PC-3 (cell line): ENCODE measurements at regions not wholly inside any gene's neighbourhood (a gene's known extent, or its start where the extent isn't known, plus 50 kb on each side); places are given as distances from the start of the nearest gene placed in this dataset.

ENCODE experiments used
- ATAC-seq: fragments of 200-7000 bp; cut with Tn5 transposase; 2 replicates; pipeline ENCODE4 v1.9.1; 2020; ENCODE audit warnings: mild to moderate bottlenecking, moderate library complexity
- BruUV-seq: library from RNA; stranded (reverse); fragments of 400-500 nt; replicated peaks from 2 replicates; lab custom pipeline; 2021; lab: Mats Ljungman, UMichigan
- CTCF ChIA-PET: fragments of 300-600 bp; sonication (Branson Sonifier 250); formaldehyde crosslinking; loops from one replicate; lab custom pipeline; 2022; ENCODE audit warnings: antibody characterized with exemption; lab: Charles Lee
- POLR2A ChIA-PET: fragments of 300-600 bp; sonication (Branson Sonifier 250); formaldehyde crosslinking; loops from one replicate; lab custom pipeline; 2022; ENCODE audit warnings: antibody characterized with exemption; ENCODE audit not compliant: unreplicated experiment; lab: Charles Lee
- DNase-seq: peaks from one replicate; pipeline ENCODE4 v3.0.0-alpha.2; 2015
- H2AFZ ChIP-seq: fragments of 300-600 bp; sonication (generic); 2 replicates; pipeline ENCODE4 v1.6.0; 2016; ENCODE audit warnings: antibody characterized with exemption, low read length
- H3F3A ChIP-seq: fragments of 300-600 bp; sonication (generic); one replicate; pipeline ENCODE4 v1.6.0; 2017; ENCODE audit warnings: antibody characterized with exemption, low read length, control low read depth, mild to moderate bottlenecking; ENCODE audit not compliant: unreplicated experiment
- H3K27ac ChIP-seq: fragments of 300-600 bp; sonication (generic); 2 replicates; pipeline ENCODE4 v1.5.1; 2016; ENCODE audit warnings: mild to moderate bottlenecking, low read length
- H3K27me3 ChIP-seq: fragments of 300-600 bp; sonication (generic); 2 replicates; pipeline ENCODE4 v1.6.1; 2016; ENCODE audit warnings: low read length, mixed read lengths
- H3K36me3 ChIP-seq: fragments of 300-600 bp; sonication (generic); 2 replicates; pipeline ENCODE4 v1.6.1; 2016; ENCODE audit warnings: low read depth, mixed run types, low read length, mixed read lengths
- H3K4me1 ChIP-seq: fragments of 300-600 bp; sonication (generic); 2 replicates; pipeline ENCODE4 v1.5.1; 2016; ENCODE audit warnings: low read length; ENCODE audit not compliant: insufficient read depth
- H3K4me2 ChIP-seq: fragments of 300-600 bp; sonication (generic); 2 replicates; pipeline ENCODE4 v1.6.0; 2016; ENCODE audit warnings: low read length
- H3K4me3 ChIP-seq: fragments of 300-600 bp; sonication (generic); 2 replicates; pipeline ENCODE4 v1.5.1; 2016; ENCODE audit warnings: mild to moderate bottlenecking, low read length, mixed read lengths
- H3K79me2 ChIP-seq: fragments of 300-600 bp; sonication (generic); 2 replicates; pipeline ENCODE4 v1.6.1; 2017; ENCODE audit warnings: low read length, mixed read lengths
- H3K9ac ChIP-seq: fragments of 300-600 bp; sonication (generic); 2 replicates; pipeline ENCODE4 v1.6.0; 2016; ENCODE audit warnings: mild to moderate bottlenecking, low read length
- H3K9me2 ChIP-seq: fragments of 300-600 bp; sonication (generic); replicated peaks from 2 replicates; pipeline ENCODE4 v1.6.1; 2016; ENCODE audit warnings: mixed run types, low read length, mixed read lengths
- H3K9me3 ChIP-seq: fragments of 300-600 bp; sonication (generic); 2 replicates; pipeline ENCODE4 v1.6.1; 2016; ENCODE audit warnings: low read length, mixed read lengths
- H4K20me1 ChIP-seq: fragments of 300-600 bp; sonication (generic); 2 replicates; pipeline ENCODE4 v1.6.1; 2016; ENCODE audit warnings: low read length, mixed read lengths
- CTCF ChIP-seq: fragments of 300-600 bp; sonication (generic); conservative IDR thresholded peaks from 2 replicates; pipeline ENCODE4 v1.5.1; 2017; ENCODE audit warnings: antibody characterized with exemption, low read depth, mild to moderate bottlenecking, low read length
- EZH2 ChIP-seq: fragments of 300-600 bp; sonication (generic); IDR thresholded peaks from one replicate; pipeline ENCODE4 v1.6.1; 2017; ENCODE audit warnings: antibody characterized with exemption, mild to moderate bottlenecking, low read length; ENCODE audit not compliant: unreplicated experiment
- EZH2phosphoT487 ChIP-seq: fragments of 300-600 bp; sonication (generic); IDR thresholded peaks from 2 replicates; pipeline ENCODE4 v1.6.1; 2018; ENCODE audit warnings: mild to moderate bottlenecking, antibody characterized with exemption, low read length, borderline replicate concordance
- intact Hi-C: fragments of 100-400 bp; cut with micrococcal nuclease; formaldehyde crosslinking; loops from 2 replicates; pipeline ENCODE4 v1.9.0; 2023

- Histone ChIP-seq H3K4me2 (no peak overlapping the region), H3K27me3 (0 out of 2 replicates have a peak, but pooled peaks cover 11% of the 10 kb centered on the region), H3K4me3 (no peak overlapping the region), H3K36me3 (no peaks in the 10 kb centered on the region), H3K9me2 (no peaks in the 10 kb centered on the region), H3F3A (no peaks in the 10 kb centered on the region), H3K9me3 (no peaks in the 10 kb centered on the region), H3K27ac (no peak overlapping the region), H3K79me2 (no peaks in the 10 kb centered on the region), H3K4me1 (no peaks in the 10 kb centered on the region), H3K9ac (no peak overlapping the region), H2AFZ (no peak overlapping the region), H4K20me1 (no peaks in the 10 kb centered on the region)
- intact Hi-C loops = no loop called here
- TF ChIP-seq EZH2phosphoT487 = no peak
- TF ChIP-seq EZH2 = no peak
- no peak for TF ChIP-seq CTCF
- POLR2A ChIA-PET = no interaction called here
- no TSS peak for BruUV-seq
- DNase-seq = no peak
- CTCF ChIA-PET = no interaction called here
- no peak for ATAC-seq
These were observed 275.2 kb upstream of the THSD7B start for GRCh38 chr2:136490100-136490499.

- Histone ChIP-seq H3K9me2 (no peaks in the 10 kb centered on the region), H2AFZ (no peak overlapping the region), H3K4me2 (no peak overlapping the region), H3K79me2 (no peaks in the 10 kb centered on the region), H3K27me3 (0 out of 2 replicates have a peak, but pooled peaks cover 16% of the 10 kb centered on the region), H3F3A (no peaks in the 10 kb centered on the region), H3K4me1 (no peaks in the 10 kb centered on the region), H3K27ac (no peak overlapping the region), H3K9ac (no peak overlapping the region), H4K20me1 (no peaks in the 10 kb centered on the region), H3K4me3 (no peak overlapping the region), H3K36me3 (no peaks in the 10 kb centered on the region), H3K9me3 (no peaks in the 10 kb centered on the region)
- ChIA-PET POLR2A (no interaction called here), CTCF (no interaction called here)
- TF ChIP-seq CTCF = no peak
- TF ChIP-seq EZH2phosphoT487 = no peak
- TF ChIP-seq EZH2 = no peak
- DNase-seq (no peak), ATAC-seq (no peak)
- BruUV-seq = no TSS peak
- intact Hi-C loops = no loop called here
These were observed 277.9 kb upstream of the THSD7B start for GRCh38 chr2:136487421-136487820.

- H2AFZ ChIP-seq = no peak overlapping the region
- H3K36me3 ChIP-seq = no peaks in the 10 kb centered on the region
- H3F3A ChIP-seq = no peaks in the 10 kb centered on the region
- ChIA-PET CTCF (no interaction called here), POLR2A (no interaction called here)
- no peaks in the 10 kb centered on the region for H3K9me2 ChIP-seq
- ATAC-seq (no peak), DNase-seq (no peak)
- no peak overlapping the region for H3K4me2 ChIP-seq
- no TSS peak for BruUV-seq
- intact Hi-C loops = no loop called here
- no peaks in the 10 kb centered on the region for H3K4me1 ChIP-seq
- H3K79me2 ChIP-seq = no peaks in the 10 kb centered on the region
- H3K9me3 ChIP-seq = no peaks in the 10 kb centered on the region
- no peak overlapping the region for H3K9ac ChIP-seq
- TF ChIP-seq CTCF (no peak), EZH2 (no peak), EZH2phosphoT487 (no peak)
- no peak overlapping the region for H3K4me3 ChIP-seq
- 0 out of 2 replicates have a peak, but pooled peaks cover 16% of the 10 kb centered on the region for H3K27me3 ChIP-seq
- no peak overlapping the region for H3K27ac ChIP-seq
- H4K20me1 ChIP-seq = no peaks in the 10 kb centered on the region
These were observed 279.2 kb upstream of the THSD7B start for GRCh38 chr2:136486115-136486514.
